NCI-H187 treated with DMSO at 0.1 percent for 48 hours (cell line): ENCODE measurements at regions not wholly inside any gene's neighbourhood (a gene's known extent, or its start where the extent isn't known, plus 50 kb on each side); places are given as distances from the start of the nearest gene placed in this dataset.

Source experiments
- DNase-seq: peaks from one replicate; lab custom pipeline; 2025; lab: John Stamatoyannopoulos, UW

DNA sequence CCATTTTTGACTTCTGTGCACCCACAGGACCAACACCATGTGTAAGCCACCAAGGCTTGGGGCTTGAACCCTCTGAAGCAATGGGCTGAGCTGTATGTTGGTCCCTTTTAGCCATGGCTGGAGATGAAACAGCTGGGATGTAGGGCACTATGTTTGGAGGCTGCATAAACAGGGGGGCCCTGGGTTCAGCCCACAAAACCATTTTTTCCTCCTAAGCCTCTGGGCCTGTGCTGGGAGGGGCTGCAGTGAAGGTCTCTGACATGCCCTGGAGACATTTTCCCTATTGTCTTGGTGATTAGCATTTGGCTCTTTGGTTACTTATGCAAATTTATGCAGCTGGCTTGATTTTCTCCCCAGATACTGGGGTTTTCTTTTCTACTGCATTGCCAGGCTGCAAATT, 144.9 kb downstream of the ZNF326 start:
- DNase-seq, result no peak

DNA sequence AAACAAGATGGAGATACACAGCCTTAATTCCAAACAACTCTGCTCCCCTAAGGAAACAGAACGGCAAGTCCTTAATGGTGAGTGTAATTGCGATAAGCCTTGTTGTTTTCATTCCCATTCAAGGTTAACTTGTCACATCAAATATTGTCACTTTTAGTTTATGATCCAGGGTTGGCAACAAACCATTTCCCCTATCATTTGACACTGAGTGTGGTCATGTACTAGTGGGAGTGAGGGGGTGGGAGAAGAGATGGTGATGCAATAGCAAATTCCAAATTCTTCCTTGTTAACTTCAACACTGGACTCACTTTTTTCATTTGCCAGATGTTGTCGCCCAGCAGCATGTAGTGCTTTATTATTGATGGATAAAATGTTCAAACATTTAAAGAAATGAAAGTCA, 140.4 kb downstream of the ZNF326 start:
- no peak for DNase-seq

DNA sequence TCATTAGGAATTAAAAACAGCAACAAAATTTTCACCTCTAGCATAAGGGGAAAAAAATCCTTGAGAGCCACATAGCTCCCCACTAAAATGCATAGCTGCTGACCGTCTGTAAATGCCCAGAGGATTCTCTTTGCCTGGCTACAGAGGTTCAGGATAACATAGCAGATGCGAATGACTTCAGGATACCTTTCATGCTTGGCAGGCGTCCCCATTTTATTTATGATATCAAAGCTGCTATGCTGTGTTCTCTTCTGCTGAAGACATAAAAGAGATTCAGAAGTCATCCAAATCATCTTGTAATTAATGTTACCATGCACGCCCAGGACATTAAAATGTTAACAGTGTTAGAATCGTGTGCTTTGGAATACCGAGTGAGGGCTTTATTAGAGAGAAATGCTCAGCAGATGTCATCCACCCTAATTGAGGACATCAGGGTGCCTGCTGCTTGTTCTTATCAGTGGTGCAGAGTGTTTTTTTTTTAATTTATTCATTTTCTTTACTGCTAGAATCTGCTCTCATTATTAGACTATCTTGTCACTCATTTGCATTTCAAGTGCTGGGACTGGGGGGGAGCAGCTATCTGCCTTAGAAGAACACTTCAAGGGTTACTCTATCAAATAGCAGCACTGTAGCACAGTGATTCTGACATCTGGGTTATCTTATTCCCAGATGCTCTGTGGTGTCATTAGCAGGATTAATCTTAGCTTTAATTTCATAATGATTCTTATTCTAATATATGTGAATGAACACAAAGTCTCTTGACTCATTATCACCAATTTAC, 139.5 kb downstream of the ZNF326 start:
- DNase-seq, result no peak

DNA sequence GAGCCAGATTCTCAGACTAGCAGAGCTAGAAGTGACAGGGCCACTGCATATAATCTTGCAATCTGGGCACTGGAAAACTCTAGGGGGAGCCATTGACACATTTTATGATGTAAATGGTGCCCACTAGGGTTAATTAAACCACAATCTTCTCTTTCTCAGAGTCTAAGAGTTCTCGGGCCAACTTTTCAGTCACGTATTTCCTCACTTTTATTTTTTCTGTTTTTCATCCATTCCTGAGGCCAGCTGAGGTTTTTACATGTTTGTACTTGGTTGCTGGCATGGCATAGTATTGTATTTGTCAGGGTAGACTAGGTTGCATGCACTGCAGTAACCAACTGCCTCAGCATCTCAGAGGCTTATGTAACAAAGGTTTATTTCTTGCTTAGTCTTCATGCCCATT, 138.2 kb downstream of the ZNF326 start:
- no peak for DNase-seq

DNA sequence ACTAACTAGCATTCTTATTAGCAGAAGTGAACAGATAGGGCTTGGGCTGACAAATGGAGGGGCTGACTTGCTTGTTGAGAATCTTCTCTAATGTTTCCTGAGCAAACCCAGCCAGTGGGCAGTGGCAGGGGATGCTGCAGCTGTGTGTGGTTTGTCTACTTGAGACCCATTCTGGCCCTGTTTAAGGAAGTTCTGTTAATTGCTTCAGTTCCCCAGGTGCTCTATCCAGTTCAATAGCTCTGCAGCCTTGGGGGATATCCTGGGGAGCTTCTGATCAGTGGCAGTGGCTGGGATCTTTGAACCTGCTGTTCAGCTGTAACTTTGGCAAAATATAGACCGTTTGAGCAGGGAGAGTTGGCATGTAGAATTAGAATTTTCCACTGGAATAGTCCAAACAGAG, 137.4 kb downstream of the ZNF326 start:
- no peak for DNase-seq

DNA sequence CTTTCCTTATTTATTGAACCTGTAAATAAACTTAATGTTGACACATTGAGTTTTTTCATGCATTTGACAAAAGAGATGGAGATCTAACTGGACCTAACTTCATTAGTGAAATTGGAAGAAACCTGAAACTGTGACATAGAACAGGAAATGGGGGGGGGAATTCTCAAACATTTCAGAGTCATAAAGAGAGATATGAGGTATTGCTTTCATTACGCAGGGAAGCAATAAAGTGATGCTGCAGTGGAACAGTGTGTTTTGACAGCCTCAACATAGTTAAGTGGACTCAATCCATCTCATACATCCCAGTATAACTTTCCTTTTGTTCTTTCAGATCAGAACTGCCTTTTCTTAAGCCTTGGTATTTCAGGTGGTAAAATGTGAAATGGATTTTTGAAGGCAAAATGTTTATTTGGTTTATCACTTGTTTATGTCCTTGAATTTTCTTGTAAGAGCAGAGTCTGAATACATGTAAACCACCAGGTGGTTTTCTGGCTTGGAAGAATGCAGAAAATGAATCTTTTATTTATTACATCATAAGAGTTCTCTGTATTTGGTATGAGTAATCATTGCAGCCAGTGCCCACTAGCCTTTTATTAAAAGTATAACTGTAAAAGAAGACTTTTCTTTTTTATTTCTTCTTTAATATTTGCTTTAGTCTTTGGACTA, 132.5 kb downstream of the ZNF326 start:
- DNase-seq, result no peak

DNA sequence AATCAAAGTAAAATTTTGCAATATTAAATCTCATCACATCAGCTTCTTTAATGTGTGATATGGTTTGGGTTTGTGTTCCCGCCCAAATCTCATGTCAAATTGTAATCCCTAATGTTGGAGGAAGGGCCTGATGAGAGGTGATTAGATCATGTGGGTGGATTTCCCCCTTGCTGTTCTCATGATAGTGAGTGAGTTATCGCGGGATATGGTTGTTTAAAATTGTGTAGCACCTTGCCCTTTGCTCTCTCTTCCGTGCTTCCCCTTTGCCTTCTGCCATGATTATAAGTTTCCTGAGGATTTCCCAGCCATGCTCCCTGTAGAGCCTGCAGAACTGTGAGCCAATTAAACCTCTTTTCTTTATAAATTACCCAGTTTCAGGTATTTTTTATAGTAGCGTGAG, 131.9 kb downstream of the ZNF326 start:
- DNase-seq, result no peak

DNA sequence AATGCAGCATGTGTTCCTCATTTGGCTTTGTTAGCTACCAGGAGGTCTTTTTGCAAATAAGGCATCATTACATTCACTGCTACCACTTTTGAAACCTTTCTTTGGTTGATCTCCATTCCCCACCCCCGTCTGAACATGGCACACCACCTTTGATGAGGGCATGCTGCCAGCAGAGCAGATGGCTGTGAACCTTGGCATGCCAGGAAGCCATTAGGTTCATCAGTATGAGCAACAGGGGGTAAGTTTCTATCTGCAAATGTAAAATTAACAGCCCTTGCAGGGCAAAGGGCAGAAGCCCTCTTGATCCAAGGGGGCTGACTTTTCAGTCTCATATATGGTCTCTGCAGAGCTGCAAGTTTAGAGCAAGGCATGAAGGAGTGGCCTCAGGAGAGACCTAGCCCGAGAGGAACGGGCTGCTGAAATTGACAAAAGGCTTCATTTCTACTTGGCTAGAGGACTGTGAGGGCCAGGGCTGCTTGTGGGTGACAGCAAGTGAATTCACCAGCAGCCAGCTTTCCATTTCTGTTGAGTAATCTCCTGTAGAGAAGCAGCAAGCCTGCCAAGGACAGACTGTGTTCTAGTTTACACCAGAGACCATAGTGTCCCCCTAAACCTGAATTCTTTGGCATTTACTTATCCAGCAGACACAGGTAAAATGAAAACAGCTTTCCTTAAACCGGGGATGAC, 127.9 kb downstream of the ZNF326 start:
- DNase-seq, result no peak

DNA sequence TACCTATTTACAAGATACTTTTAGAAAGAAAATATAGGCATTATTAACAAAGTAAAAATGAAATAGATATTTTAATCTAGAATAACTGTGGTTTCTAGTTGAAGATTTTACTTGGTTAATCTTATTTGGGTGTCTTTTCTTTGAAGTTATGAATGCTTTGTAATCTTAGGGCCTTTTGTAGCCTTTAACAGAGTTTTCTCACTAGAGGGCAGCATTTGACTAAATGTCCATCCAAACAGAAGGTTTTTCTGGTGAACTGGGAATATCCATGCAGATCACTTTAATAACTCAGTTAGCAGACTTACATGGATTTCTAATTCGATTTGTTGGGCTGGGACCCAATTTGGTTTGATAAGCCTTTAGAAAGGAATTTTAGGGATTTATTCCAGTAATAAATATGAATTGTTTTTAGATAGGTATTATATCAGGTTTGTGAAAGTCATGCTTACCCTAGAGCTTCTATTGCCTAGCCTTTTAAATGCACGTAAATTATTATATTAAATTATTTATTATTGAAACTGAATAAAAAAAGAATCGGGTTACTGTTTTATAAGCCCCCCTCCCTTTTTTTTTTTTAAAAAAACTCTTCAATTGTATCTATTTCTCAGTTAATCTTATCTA, 119.7 kb downstream of the ZNF326 start:
- no peak for DNase-seq

DNA sequence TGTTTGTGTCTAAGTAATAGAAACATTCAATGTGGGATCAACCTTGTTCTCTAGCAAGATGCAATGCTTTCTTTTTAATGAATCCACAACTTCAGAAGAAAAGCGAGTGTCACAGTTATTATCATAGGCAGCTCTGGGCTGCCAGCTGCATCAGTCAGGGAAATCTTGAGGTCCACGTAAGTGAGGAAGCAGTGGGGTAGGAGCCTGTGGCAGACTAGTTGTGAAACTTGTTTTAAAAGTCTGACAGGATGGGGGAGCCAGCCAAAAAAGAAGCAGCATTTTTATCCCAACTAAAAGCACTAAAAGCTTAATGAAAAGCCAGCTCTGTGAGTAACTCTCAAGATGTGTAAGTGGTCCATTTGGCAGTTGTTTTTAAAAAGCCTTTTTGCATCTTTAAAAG, 113.1 kb downstream of the ZNF326 start:
- DNase-seq, result no peak

DNA sequence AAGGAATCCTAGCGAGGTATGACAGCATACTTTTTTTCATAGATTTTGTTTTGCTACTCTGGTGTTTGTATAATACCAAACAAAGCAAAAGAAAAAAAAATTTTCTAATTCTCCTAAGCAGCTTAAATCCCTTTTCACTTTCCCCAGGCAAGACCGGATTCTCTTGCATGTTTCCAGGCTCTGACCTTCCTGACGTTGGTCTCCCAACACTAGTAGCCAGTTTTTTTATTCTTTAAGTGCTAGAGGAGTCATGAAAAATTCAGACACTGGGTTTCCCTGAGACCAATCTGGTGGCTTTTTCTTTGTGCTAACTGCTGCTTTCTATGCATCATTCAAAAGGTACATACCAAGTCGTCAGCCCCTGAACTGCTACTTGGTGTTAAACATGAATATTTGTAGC, 111.4 kb downstream of the ZNF326 start:
- DNase-seq, result no peak

DNA sequence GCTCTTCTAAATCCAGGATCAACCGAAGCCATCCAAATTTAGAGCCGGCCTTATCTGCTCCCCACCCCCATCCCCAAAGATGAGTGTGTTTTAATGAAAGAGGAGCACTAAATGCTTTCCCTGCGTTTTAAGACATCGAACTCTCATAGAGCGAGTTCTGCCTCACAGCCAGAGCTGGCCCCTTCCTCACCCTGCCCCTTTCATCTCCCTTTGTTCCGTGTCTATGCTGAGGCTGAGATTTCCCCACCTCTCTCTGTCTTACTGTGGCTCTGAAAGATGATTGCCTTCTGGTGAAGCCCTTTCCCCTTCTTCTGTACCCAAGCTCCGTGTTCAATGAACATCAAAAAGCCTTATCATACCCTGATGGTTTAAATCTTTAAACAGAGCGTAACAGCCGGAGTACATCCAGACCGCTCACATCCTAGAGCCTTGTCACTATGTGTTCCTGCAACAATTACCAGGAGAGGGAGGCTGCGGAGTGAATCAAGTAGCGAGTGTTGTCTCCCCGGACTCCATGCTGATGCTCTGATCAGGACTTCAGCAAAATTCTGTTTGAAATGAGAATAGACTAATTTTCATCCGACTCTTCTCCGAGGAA, 110.1 kb downstream of the ZNF326 start:
- no peak for DNase-seq

DNA sequence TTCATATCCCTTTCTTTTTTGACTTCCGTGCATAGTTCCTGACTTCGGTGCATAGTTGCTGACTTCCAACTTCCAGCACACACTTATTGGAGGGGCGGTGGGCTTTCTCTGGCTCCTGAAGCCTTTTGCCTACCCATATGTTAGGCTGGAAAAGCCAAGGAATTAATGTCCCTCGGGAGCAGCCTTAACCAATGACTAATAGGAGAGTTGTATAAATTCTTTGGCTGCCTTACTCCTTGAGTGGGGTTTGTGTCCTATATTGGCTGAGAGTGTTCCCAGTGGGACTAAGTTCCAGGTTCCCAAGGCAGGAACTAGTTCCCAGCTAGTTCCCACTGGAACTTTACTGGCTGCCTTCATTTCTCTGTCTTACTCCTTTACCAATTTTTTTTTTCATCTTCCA, 105.7 kb downstream of the ZNF326 start:
- DNase-seq, result no peak

DNA sequence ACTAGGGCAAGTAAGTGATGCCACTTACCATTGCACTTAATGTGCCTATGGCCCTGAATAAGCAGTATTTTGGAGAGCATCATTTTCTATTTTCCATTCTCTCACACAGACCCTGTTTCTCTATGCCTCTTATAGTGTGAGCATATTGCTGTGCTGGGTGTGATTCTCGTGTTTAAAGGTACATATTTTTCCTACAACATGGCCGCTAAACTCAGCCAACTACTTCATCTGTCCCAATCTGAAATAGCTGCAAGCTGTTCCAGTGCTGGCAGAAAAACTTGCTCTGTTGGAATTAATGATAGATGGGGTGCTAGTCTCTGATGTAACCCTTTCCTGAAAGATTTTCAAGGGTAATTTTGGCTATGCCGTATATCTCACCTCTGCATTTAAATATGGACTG, 97.5 kb downstream of the ZNF326 start:
- no peak for DNase-seq
